ENCODE measurements at regions not wholly inside any gene's neighbourhood (a gene's known extent, or its start where the extent isn't known, plus 50 kb on each side); places are given as distances from the start of the nearest gene placed in this dataset.
"Not testable (repeated sequence)": the region's sequence is repeated elsewhere in the genome, so short reads cannot be mapped to it uniquely, and the experiment has no call there.

DNA sequence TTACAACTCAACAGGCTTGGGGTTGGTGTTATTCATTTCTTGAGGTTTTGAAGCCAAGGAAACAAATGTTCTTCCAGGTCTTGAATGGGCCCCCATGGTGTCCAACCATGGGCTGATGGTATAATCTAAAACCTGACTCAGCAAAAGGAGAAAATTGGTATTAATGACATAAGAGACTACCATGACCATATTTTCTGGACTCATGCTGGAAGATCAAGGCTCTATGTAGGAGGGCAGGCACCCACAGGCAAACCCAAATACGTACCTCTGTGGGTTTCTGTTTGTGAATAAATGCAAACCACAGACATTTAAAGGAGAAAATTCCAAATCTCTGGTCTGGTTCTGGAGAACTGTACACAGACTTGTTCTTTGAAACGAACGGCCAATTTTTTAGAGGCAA is 135.1 kb upstream of the VOPP1 start:
- not testable (repeated sequence) for TF ChIP-seq POLR2AphosphoS5 (IDR thresholded peaks at IDR 0.05)
- TF ChIP-seq, protein P1, sequence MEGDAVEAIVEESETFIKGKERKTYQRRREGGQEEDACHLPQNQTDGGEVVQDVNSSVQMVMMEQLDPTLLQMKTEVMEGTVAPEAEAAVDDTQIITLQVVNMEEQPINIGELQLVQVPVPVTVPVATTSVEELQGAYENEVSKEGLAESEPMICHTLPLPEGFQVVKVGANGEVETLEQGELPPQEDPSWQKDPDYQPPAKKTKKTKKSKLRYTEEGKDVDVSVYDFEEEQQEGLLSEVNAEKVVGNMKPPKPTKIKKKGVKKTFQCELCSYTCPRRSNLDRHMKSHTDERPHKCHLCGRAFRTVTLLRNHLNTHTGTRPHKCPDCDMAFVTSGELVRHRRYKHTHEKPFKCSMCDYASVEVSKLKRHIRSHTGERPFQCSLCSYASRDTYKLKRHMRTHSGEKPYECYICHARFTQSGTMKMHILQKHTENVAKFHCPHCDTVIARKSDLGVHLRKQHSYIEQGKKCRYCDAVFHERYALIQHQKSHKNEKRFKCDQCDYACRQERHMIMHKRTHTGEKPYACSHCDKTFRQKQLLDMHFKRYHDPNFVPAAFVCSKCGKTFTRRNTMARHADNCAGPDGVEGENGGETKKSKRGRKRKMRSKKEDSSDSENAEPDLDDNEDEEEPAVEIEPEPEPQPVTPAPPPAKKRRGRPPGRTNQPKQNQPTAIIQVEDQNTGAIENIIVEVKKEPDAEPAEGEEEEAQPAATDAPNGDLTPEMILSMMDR (IDR thresholded peaks at IDR 0.05): not testable (repeated sequence)

Measured in suprapubic skin (tissue), 3 donors.